ENCODE measurements at regions not wholly inside any gene's neighbourhood (a gene's known extent, or its start where the extent isn't known, plus 50 kb on each side); places are given as distances from the start of the nearest gene placed in this dataset.

DNA sequence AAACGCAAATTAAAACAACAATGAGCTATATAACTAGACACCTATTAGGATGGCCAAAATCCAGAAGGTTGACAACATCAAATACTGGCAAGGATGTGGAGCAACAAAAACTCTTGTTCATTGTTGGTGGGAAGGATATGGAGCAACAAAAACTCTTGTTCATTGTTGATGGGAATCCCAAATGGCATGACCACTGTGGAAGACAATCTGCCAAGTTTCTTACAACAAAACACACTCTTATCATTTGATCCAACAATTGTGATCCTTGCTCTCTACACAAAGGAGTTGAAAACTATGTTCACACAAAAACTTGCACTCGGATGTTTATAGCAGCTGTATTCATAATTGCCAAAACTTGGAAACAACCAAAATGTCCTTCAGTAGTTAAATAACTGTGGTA, 61.8 kb upstream of the LAMA2 start:
- TF ChIP-seq, protein P1, sequence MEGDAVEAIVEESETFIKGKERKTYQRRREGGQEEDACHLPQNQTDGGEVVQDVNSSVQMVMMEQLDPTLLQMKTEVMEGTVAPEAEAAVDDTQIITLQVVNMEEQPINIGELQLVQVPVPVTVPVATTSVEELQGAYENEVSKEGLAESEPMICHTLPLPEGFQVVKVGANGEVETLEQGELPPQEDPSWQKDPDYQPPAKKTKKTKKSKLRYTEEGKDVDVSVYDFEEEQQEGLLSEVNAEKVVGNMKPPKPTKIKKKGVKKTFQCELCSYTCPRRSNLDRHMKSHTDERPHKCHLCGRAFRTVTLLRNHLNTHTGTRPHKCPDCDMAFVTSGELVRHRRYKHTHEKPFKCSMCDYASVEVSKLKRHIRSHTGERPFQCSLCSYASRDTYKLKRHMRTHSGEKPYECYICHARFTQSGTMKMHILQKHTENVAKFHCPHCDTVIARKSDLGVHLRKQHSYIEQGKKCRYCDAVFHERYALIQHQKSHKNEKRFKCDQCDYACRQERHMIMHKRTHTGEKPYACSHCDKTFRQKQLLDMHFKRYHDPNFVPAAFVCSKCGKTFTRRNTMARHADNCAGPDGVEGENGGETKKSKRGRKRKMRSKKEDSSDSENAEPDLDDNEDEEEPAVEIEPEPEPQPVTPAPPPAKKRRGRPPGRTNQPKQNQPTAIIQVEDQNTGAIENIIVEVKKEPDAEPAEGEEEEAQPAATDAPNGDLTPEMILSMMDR (IDR thresholded peaks at IDR 0.05) = no peak
- TF ChIP-seq POLR2A (IDR thresholded peaks at IDR 0.05) = no peak

All from breast epithelium (tissue), 3 donors.